Epithelial cell of esophagus (primary cell): ENCODE measurements at regions not wholly inside any gene's neighbourhood (a gene's known extent, or its start where the extent isn't known, plus 50 kb on each side); places are given as distances from the start of the nearest gene placed in this dataset.
A peak's percentile ranks its signal among the peaks of the same experiment; 100 is the strongest.

Source experiments
- DNase-seq: peaks from one replicate; pipeline ENCODE4 v3.0.0; 2010; ENCODE audit warnings: low read depth
- H3K4me3 ChIP-seq: 2 replicates; pipeline ENCODE4 v1.5.1; 2011; ENCODE audit warnings: mild to moderate bottlenecking, low read length, control low read depth
- TF ChIP-seq, protein P1 (sequence below): IDR thresholded peaks from 2 replicates; pipeline ENCODE4 v1.5.1; 2011; ENCODE audit warnings: low read depth, mild to moderate bottlenecking, low read length, control low read depth, inconsistent platforms; ENCODE audit not compliant: insufficient read depth; ENCODE audit errors: missing control alignments

DNA sequence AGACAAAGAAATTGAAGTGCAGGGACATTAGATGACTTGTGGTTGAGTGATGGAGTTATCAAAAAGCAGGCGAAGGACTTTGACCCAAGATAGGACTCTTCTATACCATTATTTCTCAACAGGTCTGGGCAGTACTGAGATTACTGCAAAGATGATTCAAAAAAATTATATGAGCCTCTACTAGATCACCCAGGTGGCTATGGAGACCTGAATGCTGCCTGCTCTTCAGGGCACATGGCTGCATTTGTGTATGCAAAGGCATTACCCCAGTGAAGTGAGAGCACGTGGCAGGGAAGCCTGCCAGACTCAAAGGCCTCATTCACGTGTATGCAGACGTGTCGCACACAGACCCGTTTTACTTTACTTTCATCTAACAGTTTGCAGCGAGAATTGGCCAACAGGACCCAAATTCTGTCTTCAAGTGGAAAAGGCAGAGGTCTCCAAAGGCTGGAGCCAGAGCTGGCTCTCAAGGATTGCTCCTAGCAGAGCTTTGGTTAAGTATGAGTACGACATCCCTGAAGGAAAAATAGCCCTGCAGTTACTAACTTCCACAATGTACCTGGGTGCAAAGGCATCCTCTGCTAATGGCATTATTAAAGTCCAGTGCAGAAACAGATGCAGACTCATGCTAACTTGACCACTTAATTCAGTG lies 113.8 kb upstream of the ARMC2 start:
- TF ChIP-seq, protein P1, sequence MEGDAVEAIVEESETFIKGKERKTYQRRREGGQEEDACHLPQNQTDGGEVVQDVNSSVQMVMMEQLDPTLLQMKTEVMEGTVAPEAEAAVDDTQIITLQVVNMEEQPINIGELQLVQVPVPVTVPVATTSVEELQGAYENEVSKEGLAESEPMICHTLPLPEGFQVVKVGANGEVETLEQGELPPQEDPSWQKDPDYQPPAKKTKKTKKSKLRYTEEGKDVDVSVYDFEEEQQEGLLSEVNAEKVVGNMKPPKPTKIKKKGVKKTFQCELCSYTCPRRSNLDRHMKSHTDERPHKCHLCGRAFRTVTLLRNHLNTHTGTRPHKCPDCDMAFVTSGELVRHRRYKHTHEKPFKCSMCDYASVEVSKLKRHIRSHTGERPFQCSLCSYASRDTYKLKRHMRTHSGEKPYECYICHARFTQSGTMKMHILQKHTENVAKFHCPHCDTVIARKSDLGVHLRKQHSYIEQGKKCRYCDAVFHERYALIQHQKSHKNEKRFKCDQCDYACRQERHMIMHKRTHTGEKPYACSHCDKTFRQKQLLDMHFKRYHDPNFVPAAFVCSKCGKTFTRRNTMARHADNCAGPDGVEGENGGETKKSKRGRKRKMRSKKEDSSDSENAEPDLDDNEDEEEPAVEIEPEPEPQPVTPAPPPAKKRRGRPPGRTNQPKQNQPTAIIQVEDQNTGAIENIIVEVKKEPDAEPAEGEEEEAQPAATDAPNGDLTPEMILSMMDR, result no peak
- H3K4me3 ChIP-seq, result no peak overlapping the region
- DNase-seq, result no peak

DNA sequence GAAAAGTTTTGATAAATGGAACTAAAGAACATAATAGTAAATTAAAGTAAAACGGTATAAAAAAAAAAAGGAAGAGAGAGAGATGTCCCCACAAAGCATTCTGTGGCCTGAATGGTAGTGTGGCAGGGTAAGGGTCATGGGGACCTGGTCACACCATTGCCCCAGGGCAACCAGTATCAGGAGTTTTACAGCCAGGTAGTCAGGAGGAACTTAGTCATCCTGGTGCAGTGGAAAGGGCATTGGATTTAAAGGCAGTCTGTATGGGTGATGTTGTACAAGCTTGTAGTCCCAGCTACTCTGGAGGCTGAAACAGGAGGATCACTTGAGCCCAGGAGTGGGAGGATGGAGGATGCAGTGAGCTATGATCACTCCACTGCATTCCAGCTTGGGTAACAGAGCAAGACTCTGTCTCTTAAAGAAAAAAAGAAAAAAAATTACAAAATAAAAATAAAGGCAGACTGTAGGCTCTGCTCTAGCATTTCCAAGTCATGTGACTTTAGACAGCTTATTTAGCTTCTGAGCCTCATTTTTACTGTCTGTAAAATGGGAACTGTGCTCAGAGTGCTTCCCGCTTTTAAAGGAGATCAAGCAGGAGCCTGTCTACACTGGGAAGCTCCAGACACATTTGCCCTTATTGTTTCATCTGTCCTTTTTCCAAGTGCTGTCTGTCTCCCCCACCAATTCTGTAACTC lies 112.8 kb upstream of the ARMC2 start:
- DNase-seq, result peak; percentile 65
- TF ChIP-seq, protein P1, result no peak
- no peak overlapping the region for H3K4me3 ChIP-seq

DNA sequence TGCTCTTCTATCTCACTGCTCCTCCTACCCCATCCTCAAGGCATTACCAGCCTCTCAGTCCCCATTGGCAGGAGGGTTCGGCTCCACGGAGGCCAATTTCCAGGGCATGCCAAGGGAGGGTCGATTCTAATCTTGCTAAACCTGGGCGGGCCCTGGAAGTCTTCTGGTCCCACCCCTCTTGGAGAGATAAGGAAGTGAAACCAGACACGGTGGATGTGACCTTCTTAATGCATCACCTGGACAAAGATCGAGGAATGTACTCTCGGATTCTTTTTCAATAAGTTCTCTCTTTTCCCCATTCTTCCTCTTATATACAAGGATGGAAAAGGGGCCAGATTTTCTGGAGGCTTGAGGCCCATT lies 112.2 kb upstream of the ARMC2 start:
- DNase-seq, result no peak
- H3K4me3 ChIP-seq, result no peak overlapping the region

DNA sequence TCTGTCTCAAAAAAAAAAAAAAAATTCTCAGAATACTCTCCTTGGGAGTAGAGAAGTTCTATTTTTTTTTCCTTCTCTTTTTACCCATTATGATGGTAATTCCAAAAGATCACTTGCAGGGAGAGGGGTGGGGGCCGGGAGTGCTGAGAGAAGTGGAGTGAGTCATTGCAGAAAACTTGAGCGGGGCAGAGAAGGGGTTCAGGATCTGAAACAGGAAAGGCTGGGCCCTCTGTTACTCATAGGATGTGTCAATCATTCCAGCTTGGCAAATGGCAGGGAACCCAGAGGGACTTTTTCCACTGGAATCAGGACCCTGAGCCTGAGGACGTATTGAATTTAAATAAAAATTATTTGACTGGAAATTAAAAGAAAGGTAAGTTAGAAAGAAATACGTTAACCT lies 111.4 kb upstream of the ARMC2 start:
- H3K4me3 ChIP-seq, result no peak overlapping the region
- peak; percentile 95 for DNase-seq
- TF ChIP-seq, protein P1, result no peak

More for the DNA sequence above, 112.2 kb upstream of the ARMC2 start:
- TF ChIP-seq, protein P1, result no peak

DNA sequence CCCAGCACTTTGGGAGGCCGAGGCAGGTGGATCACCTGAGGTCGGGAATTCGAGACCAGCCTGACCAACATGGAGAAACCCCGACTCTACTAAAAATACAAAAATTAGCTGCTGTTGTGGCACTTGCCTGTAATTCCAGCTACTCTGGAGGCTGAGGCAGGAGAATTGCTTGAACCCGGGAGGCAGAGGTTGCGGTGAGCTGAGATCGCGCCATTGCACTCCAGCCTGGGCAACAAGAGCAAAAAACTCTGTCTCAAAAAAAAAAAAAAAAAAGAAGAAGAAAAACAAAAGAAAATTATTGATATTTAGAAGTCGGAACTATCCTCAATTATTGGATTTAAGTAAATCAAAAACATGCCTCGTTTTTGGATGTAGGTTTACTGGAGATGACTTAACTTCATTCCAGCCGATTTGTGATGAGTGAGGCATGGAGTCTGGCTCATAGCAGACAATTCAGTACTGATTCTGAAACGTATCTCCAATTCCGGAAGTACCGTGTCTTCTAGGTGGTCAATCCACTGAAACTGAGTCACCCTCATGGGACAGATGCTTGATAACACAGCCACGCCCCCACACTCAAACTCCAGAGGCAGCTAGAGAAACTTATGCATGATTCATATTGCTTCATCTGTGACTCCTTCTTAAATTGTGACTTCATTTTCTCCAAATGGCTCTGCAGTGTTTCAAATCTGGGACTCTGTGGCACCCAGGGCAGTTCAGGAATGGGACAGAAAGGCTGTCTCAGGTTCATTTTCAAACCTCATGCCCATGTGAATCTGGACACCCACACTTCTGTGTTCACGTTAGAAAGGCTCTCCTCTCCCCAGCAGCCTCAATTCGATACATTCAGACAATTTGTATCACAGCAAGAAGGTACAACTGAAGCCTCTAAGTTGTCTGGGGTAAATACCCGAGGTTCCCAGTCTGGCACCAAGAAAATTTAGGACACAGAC lies 110.4 kb upstream of the ARMC2 start:
- TF ChIP-seq, protein P1, result no peak
- DNase-seq, result peak; percentile 99
- H3K4me3 ChIP-seq, result no peak overlapping the region

DNA sequence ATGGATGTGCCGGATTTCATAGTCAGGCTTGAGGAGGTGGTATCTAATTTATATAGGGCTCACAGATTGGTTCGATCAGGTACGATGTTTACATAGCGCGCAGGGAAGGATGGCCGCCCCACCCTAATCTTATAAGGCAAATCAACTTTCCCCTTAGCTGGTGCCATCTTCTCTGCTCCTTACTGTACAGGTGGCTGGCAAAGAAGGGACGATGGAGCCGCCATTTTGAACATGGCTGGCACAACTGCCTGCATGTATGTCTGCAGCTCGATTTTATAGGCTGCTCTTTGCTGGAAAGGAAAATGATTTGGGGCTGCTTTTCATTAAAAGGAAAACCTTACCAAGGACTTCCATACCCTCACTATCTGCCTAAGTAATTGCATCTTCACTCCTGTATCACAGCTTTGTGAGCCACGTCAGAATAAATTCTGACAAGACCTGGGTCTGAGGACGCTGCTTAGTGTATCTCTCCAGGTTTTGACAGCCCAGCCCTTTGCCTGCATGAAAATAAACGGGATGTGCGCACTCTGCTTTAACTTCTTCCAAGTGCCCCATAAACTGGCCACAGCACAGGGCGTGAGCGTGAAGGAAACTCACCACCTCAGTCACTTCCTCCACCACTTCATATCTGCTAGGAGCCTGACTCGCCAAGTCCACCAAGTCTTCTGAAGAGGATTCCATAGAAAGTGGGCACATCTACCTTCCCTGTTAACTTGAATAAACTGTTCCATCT lies 109.4 kb upstream of the ARMC2 start:
- no peak overlapping the region for H3K4me3 ChIP-seq
- TF ChIP-seq, protein P1, result no peak
- no peak for DNase-seq
